Duodenal mucosa (tissue), 2 donors: ENCODE measurements at regions not wholly inside any gene's neighbourhood (a gene's known extent, or its start where the extent isn't known, plus 50 kb on each side); places are given as distances from the start of the nearest gene placed in this dataset.
"Not testable (repeated sequence)": the region's sequence is repeated elsewhere in the genome, so short reads cannot be mapped to it uniquely, and the experiment has no call there.

Experiments
- H3K27ac ChIP-seq: one replicate; pipeline ENCODE4 v1.7.0; 2013; ENCODE audit warnings: low read depth, low read length
- H3K27me3 ChIP-seq, 2 donors: one replicate each; pipeline ENCODE4 v1.7.0; 2013; ENCODE audit warnings: low read length in 2 of 2, control low read depth in 1 of 2; ENCODE audit not compliant: insufficient read depth in 2 of 2, control insufficient read depth in 1 of 2
- H3K36me3 ChIP-seq, 2 donors: one replicate each; pipeline ENCODE4 v1.7.0; 2013; ENCODE audit warnings: low read length in 2 of 2, control low read depth in 1 of 2; ENCODE audit not compliant: insufficient read depth in 2 of 2, control insufficient read depth in 1 of 2
- H3K4me1 ChIP-seq, 2 donors: one replicate each; pipeline ENCODE4 v1.7.0; 2013; ENCODE audit warnings: low read length in 2 of 2, control low read depth in 1 of 2; ENCODE audit not compliant: insufficient read depth in 2 of 2, control insufficient read depth in 1 of 2
- H3K4me3 ChIP-seq, 2 donors: one replicate each; pipeline ENCODE4 v1.7.0; 2013; ENCODE audit warnings: low read length in 2 of 2, low read depth in 1 of 2
- H3K9ac ChIP-seq, 2 donors: one replicate each; pipeline ENCODE4 v1.7.0; 2013; ENCODE audit warnings: low read length in 2 of 2, low read depth in 1 of 2
- H3K9me3 ChIP-seq, 2 donors: one replicate each; pipeline ENCODE4 v1.7.0; 2013; ENCODE audit warnings: low read length in 2 of 2, control low read depth in 1 of 2; ENCODE audit not compliant: control insufficient read depth in 1 of 2

- no peak overlapping the region for H3K27ac ChIP-seq
- no peak overlapping the region for H3K4me3 ChIP-seq
- H3K36me3 ChIP-seq = no peaks in the 10 kb centered on the region
- H3K27me3 ChIP-seq = no peaks in the 10 kb centered on the region
- no peak overlapping the region for H3K9ac ChIP-seq
- H3K4me1 ChIP-seq = no peaks in the 10 kb centered on the region
- H3K9me3 ChIP-seq = no peaks in the 10 kb centered on the region
Observed at GRCh38 chr7:142638581-142638980, 110.7 kb upstream of the PRSS1 start.

DNA sequence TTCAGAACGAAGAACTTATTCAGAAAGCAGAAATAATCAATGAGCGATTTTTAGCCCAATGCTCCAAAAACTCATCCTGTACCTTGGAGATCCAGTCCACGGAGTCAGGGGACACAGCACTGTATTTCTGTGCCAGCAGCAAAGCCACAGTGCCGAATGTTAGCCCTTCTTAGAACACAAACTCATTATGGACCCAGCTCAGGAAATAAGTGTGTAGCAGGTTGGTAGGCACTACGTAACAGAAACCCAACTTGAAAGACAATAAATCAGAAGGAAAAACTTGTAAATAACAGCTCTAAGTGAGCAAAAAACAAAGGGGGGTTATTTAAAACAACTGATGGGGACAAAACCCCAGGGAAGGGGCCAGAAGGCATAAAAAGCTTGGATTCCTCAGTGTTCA lies 112.0 kb upstream of the PRSS1 start:
- no peak overlapping the region for H3K4me3 ChIP-seq
- H3K36me3 ChIP-seq = no peaks in the 10 kb centered on the region
- H3K9ac ChIP-seq = no peak overlapping the region
- H3K27me3 ChIP-seq = peaks cover under 1 to 2% of the 10 kb centered on the region in 2 donors
- H3K4me1 ChIP-seq = no peaks in the 10 kb centered on the region
- no peaks in the 10 kb centered on the region for H3K9me3 ChIP-seq
- H3K27ac ChIP-seq = no peak overlapping the region

DNA sequence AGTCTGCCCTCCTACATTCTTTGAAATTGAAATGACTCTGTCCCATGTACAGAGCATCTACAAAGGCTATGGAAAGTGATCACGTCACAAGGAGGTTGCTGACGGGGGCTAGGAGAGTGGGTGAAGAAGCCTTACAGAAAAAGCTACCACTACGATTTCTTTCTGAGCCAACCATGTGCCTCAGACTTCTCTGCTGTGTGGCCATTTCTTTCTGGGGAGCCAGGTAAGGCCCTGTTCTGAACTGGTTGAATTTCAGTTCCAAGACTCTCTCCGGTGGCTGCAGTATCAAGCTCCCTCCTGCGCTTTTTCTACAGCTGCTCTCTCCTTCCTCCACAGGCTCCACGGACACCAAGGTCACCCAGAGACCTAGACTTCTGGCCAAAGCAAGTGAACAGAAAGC lies 112.5 kb upstream of the PRSS1 start:
- H3K27ac ChIP-seq = no peak overlapping the region
- H3K36me3 ChIP-seq = no peaks in the 10 kb centered on the region
- H3K4me3 ChIP-seq = no peak overlapping the region

GRCh38 chr7:142636107-142636506 lies 113.2 kb upstream of the PRSS1 start:
- H3K4me1 ChIP-seq, H3K9ac ChIP-seq, H3K27ac ChIP-seq, H3K27me3 ChIP-seq, H3K9me3 ChIP-seq, H3K36me3 ChIP-seq, H3K4me3 ChIP-seq: not testable (repeated sequence)

More for the DNA sequence above, 112.5 kb upstream of the PRSS1 start:
- peaks cover 2 to 6% of the 10 kb centered on the region in 2 donors for H3K27me3 ChIP-seq
- no peak overlapping the region for H3K9ac ChIP-seq
- H3K9me3 ChIP-seq = no peaks in the 10 kb centered on the region
- no peaks in the 10 kb centered on the region for H3K4me1 ChIP-seq

DNA sequence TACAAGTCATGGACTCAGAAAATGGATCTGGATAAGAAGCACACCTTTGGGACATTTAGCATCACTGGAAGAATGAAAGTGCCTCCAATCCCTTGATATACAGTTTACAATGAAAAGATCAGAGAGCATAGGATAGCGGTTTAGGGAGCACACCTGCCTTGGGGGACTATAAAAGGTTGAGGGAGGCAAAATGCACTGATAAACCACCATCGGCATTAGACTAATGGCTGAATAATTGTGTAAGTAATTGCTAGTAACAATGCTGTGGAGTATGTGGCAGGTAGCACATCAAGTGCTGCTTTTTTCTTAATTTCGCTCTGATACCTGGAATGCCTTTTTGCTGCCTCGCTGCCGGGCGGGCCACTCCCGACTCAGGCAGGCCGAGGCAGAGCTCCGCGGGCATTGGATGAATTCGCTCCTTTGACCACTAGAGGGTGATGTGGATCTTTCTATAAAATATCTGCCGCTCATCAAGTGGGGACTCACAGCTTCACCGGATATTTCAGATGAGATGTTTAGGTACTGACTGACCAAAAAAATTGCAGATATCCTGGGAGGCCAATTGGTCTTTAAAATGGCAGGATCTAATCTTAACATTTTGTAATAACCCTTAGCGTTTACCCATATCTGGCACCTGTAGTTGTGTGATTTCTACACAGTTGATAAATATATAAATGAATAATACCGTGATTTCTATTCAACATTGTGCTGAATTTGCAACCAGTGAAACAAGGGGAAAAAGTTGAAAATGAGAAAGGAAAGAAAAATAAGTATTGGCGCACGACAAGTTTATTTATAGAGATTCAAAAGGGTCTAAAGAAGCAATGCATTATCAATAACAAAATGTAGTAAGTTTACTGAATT lies 116.8 kb upstream of the PRSS1 start:
- Histone ChIP-seq H3K36me3 (no peaks in the 10 kb centered on the region), H3K27me3 (peaks cover 2 to 8% of the 10 kb centered on the region in 2 donors), H3K9ac (no peak overlapping the region), H3K9me3 (no peaks in the 10 kb centered on the region), H3K4me3 (no peak overlapping the region), H3K27ac (no peak overlapping the region), H3K4me1 (no peaks in the 10 kb centered on the region)

GRCh38 chr7:142629588-142630260 lies 119.5 kb upstream of the PRSS1 start:
- no peak overlapping the region for H3K9ac ChIP-seq
- no peak overlapping the region for H3K4me3 ChIP-seq
- H3K9me3 ChIP-seq = no peaks in the 10 kb centered on the region
- H3K36me3 ChIP-seq = no peaks in the 10 kb centered on the region
- H3K27me3 ChIP-seq = peaks cover 2 to 8% of the 10 kb centered on the region in 2 donors
- no peak overlapping the region for H3K27ac ChIP-seq
- no peaks in the 10 kb centered on the region for H3K4me1 ChIP-seq

GRCh38 chr7:142628945-142629344 lies 120.3 kb upstream of the PRSS1 start:
- peaks cover 2 to 8% of the 10 kb centered on the region in 2 donors for H3K27me3 ChIP-seq
- no peaks in the 10 kb centered on the region for H3K36me3 ChIP-seq
- no peak overlapping the region for H3K27ac ChIP-seq
- no peak overlapping the region for H3K9ac ChIP-seq
- H3K4me1 ChIP-seq = no peaks in the 10 kb centered on the region
- H3K4me3 ChIP-seq = no peak overlapping the region
- no peaks in the 10 kb centered on the region for H3K9me3 ChIP-seq

DNA sequence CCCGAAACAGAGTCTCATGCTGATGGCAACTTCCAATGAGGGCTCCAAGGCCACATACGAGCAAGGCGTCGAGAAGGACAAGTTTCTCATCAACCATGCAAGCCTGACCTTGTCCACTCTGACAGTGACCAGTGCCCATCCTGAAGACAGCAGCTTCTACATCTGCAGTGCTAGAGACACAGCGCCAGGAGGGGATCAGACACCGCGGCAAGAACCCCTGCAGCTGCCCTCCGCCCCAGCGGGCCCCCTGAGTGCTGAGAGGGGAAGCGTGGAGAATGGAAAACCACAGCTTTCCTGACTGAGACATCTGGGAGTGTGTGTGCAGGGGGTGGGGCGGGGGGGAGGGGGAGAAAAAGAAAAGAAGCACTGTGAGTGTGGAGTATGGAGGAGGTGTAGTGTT lies 122.0 kb upstream of the PRSS1 start:
- H3K27me3 ChIP-seq, H3K4me3 ChIP-seq: not testable (repeated sequence)

GRCh38 chr7:142626420-142627035 lies 122.7 kb upstream of the PRSS1 start:
- Histone ChIP-seq H3K36me3 (no peaks in the 10 kb centered on the region), H3K4me3 (no peak overlapping the region), H3K4me1 (no peaks in the 10 kb centered on the region), H3K9ac (no peak overlapping the region), H3K9me3 (no peaks in the 10 kb centered on the region), H3K27ac (no peak overlapping the region), H3K27me3 (peaks cover under 1 to 3% of the 10 kb centered on the region in 2 donors)

More for the DNA sequence above, 122.0 kb upstream of the PRSS1 start:
- not testable (repeated sequence) for H3K36me3 ChIP-seq, H3K9me3 ChIP-seq, H3K27ac ChIP-seq, H3K4me1 ChIP-seq, H3K9ac ChIP-seq

- H3K36me3 ChIP-seq, H3K9ac ChIP-seq, H3K4me1 ChIP-seq, H3K9me3 ChIP-seq, H3K4me3 ChIP-seq, H3K27ac ChIP-seq, H3K27me3 ChIP-seq: not testable (repeated sequence)
Observed at GRCh38 chr7:142625216-142625615, 124.1 kb upstream of the PRSS1 start.
